ENCODE measurements at regions not wholly inside any gene's neighbourhood (a gene's known extent, or its start where the extent isn't known, plus 50 kb on each side); places are given as distances from the start of the nearest gene placed in this dataset.

DNA sequence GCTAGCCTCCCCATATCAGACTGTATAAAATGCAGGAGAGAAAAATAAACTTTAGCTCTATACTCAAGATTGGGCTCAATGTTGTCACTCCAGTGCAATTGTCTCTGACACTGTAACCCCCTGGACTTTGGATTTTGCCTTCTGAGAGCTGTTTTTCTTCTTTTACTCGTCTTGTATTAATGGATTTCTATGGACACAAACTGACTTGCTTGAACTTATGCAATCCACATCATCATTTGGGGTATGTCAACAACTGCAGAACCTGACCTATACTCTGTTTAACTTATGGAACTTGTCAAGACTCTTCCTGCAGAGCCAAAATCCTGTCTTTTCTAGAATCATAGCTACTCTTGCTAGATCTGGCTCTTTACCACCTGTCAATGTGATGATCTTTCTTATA lies 257.8 kb upstream of the DCC start:
- H3K4me3 ChIP-seq (ENCODE audit: low read depth, low read length), result no peak overlapping the region
- DNase-seq (ENCODE audit: low read depth), result no peak
- TF ChIP-seq, protein P1, sequence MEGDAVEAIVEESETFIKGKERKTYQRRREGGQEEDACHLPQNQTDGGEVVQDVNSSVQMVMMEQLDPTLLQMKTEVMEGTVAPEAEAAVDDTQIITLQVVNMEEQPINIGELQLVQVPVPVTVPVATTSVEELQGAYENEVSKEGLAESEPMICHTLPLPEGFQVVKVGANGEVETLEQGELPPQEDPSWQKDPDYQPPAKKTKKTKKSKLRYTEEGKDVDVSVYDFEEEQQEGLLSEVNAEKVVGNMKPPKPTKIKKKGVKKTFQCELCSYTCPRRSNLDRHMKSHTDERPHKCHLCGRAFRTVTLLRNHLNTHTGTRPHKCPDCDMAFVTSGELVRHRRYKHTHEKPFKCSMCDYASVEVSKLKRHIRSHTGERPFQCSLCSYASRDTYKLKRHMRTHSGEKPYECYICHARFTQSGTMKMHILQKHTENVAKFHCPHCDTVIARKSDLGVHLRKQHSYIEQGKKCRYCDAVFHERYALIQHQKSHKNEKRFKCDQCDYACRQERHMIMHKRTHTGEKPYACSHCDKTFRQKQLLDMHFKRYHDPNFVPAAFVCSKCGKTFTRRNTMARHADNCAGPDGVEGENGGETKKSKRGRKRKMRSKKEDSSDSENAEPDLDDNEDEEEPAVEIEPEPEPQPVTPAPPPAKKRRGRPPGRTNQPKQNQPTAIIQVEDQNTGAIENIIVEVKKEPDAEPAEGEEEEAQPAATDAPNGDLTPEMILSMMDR (IDR thresholded peaks at IDR 0.05; ENCODE audit: insufficient read depth, low read depth, low read length, missing control alignments), result no peak

DNA sequence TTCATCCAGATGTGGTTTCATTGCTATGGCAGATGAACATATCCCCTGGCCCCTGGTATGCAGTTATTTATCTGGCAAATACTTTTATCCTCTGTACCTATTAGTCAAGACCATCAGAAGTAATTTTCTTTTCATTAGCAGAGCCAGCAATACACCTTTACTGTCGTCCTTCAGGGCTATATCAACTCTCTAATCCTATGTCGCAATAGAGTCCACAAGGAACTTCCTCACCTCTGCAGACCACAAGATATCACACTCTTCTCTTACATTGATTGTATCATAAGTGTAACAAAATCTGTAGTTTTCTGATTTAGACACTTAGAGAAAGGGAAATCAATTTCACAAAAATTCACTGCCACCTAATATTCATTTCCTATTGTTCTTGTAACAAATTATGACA lies 252.9 kb upstream of the DCC start:
- TF ChIP-seq, protein P1 (IDR thresholded peaks at IDR 0.05; ENCODE audit: insufficient read depth, low read depth, low read length, missing control alignments), result no peak
- no peak overlapping the region for H3K4me3 ChIP-seq (ENCODE audit: low read depth, low read length)
- DNase-seq (ENCODE audit: low read depth), result no peak

DNA sequence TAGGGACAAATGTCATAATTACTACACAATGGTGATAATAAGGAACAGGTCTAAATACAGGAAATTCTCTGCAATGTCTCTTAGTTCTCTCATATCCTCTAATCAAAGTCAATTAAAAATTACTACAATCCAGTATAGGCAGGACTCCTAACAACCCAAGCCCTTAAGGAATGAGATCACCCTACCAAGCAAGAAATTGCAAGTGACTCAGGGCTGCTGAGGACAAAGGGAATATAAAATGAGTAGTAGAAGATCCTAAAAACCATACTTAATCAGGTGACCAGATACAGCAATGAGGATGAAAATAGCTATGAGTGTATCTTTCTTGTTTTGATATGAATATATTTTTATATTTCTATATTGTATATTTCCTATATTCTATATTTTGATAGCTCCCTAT lies 250.0 kb upstream of the DCC start:
- H3K4me3 ChIP-seq (ENCODE audit: low read depth, low read length), result no peak overlapping the region
- TF ChIP-seq, protein P1 (IDR thresholded peaks at IDR 0.05; ENCODE audit: insufficient read depth, low read depth, low read length, missing control alignments), result no peak
- DNase-seq (ENCODE audit: low read depth), result no peak

DNA sequence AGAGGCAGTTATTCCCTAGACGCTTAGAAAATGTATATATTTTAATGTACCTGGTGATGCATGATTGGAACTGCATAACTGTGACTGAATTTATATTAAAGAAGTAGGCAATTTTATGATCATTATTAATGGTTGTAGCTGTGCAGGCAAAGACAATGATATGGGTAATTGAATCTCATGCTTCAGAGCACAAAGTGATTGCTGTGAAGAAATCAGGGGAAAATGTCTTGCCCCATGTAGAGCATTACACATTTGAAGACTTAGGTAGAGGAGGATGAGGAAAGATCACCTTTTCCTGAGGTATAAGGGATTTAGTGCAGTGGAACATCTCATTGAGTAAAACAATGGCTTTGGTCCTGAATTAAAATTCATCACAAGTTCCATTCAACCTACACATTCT lies 246.8 kb upstream of the DCC start:
- DNase-seq (ENCODE audit: low read depth), result no peak
- no peak overlapping the region for H3K4me3 ChIP-seq (ENCODE audit: low read depth, low read length)
- TF ChIP-seq, protein P1 (IDR thresholded peaks at IDR 0.05; ENCODE audit: insufficient read depth, low read depth, low read length, missing control alignments), result no peak

DNA sequence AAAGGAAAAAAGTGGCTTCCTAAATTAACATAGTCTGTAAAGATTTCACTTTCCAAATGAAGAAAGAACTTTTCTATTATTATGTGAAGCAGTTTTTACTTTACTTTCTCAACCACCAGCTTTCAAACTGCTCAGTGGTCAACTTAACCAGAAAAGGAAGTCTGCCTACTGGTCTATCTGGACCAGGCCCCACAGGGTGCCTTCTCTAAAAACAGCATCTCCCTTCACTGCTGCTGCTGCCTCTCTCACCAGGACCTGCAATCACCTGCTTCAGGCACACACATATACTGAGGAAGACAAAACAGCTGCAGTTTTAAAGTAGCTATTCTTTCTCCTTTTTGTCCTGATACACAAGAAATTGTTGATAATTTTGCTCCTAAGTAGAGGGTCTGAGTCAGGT lies 221.3 kb upstream of the DCC start:
- TF ChIP-seq, protein P1 (IDR thresholded peaks at IDR 0.05; ENCODE audit: insufficient read depth, low read depth, low read length, missing control alignments), result no peak
- no peak overlapping the region for H3K4me3 ChIP-seq (ENCODE audit: low read depth, low read length)
- DNase-seq (ENCODE audit: low read depth), result no peak

DNA sequence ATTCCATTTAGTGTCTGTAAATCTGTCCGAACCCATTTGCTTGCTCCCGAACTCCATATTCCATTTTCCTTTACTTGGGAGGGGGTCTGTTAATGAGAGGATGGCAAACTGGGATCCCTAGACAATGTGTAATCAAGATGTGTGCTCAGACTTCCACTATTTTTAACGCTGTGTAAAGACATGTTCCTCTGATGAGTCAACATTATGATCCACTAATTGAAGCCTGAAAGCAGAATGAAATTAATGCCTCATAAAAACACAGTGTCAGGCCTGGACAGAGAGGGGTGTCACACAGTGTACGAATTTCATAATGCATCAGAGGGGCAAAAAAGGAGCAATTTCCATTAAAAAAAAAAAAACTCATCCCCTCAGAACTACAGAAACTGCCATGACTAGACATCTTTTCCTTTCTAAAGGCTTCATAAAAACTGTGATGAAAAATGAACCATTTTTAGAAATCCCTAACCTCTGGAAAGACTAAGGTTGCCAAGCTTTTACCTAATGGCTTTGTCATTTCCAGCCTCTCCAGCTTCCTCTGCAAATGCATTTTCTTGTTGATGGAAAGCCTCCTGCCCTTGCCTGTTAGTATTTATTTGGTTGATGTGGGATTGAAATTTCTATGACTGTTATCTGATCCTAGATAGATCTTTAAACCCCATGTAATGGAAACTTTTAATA lies 209.2 kb upstream of the DCC start:
- DNase-seq (ENCODE audit: low read depth), result no peak
- no peak overlapping the region for H3K4me3 ChIP-seq (ENCODE audit: low read depth, low read length)
- TF ChIP-seq, protein P1 (IDR thresholded peaks at IDR 0.05; ENCODE audit: insufficient read depth, low read depth, low read length, missing control alignments), result no peak

DNA sequence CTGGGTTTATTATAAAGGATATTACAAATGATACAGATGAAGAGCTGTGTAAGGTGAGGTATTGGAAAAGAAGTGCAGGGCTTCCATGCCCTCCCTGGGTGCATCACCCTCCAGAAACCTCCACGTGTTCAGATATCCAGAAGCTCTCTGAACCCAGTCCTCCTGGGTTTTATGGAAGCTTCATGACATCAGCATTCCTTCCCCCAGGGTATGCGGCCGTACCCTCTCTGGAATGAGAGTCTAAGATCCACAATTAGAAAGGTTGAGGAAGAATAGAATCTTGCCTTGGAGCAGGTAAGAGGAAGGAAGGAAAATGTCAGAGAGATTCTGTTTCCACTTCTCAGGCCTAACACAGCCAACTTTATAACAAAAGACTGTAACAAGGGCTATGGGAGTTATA lies 208.2 kb upstream of the DCC start:
- DNase-seq (ENCODE audit: low read depth), result no peak
- H3K4me3 ChIP-seq (ENCODE audit: low read depth, low read length), result no peak overlapping the region
- TF ChIP-seq, protein P1 (IDR thresholded peaks at IDR 0.05; ENCODE audit: insufficient read depth, low read depth, low read length, missing control alignments), result no peak

All from GM12865 (cell line).